ENCODE measurements at regions not wholly inside any gene's neighbourhood (a gene's known extent, or its start where the extent isn't known, plus 50 kb on each side); places are given as distances from the start of the nearest gene placed in this dataset.
A peak's percentile ranks its signal among the peaks of the same experiment; 100 is the strongest.
"Not testable (repeated sequence)": the region's sequence is repeated elsewhere in the genome, so short reads cannot be mapped to it uniquely, and the experiment has no call there.

GRCh38 chr4:110352670-110353442 is 123.1 kb upstream of the ENPEP start:
- no peak for DNase-seq (ENCODE audit: low spot score)
- in situ Hi-C loops (cut with MboI; ENCODE audit: low pct_unique_long_range_greater_than_20kb, low sequenced_read_pairs, unreplicated experiment): no loop called here
- TF ChIP-seq, protein P1, sequence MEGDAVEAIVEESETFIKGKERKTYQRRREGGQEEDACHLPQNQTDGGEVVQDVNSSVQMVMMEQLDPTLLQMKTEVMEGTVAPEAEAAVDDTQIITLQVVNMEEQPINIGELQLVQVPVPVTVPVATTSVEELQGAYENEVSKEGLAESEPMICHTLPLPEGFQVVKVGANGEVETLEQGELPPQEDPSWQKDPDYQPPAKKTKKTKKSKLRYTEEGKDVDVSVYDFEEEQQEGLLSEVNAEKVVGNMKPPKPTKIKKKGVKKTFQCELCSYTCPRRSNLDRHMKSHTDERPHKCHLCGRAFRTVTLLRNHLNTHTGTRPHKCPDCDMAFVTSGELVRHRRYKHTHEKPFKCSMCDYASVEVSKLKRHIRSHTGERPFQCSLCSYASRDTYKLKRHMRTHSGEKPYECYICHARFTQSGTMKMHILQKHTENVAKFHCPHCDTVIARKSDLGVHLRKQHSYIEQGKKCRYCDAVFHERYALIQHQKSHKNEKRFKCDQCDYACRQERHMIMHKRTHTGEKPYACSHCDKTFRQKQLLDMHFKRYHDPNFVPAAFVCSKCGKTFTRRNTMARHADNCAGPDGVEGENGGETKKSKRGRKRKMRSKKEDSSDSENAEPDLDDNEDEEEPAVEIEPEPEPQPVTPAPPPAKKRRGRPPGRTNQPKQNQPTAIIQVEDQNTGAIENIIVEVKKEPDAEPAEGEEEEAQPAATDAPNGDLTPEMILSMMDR (IDR thresholded peaks at IDR 0.05; ENCODE audit: extremely low read depth, insufficient read depth, missing control alignments): no peak

DNA sequence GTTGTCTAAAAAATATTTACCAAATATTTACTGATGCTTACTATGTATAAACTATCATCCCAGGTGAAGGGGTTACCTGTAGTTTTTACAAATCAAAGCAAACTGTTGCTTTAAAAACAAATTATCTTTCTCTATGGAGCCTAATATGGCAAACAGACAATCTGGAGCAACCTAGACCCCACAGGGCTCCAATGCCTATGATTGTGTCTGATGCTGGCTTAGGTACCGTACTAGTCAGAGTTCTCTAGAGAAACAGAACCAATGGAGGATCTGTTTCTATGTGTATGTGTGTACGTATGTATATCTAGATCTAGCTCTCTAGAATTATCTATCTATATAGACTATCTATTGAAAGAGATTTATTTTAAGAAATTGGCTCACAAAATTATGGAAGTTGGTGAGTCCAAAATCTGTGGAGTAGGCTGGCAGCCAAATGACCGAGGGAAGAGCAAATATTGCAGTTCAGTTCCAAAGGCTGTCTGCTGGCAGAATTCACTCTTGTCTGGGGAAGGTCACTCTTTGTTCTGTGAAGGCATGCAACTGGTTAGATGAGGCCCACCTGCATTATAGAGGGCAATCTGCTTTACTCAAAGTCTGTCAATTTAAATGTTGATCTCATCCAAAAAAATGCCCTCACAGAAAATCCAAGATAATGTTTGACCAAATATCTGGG is 127.1 kb upstream of the ENPEP start:
- no peak for DNase-seq (ENCODE audit: low spot score)
- TF ChIP-seq, protein P1 (IDR thresholded peaks at IDR 0.05; ENCODE audit: extremely low read depth, insufficient read depth, missing control alignments): no peak
- in situ Hi-C loops (cut with MboI; ENCODE audit: low pct_unique_long_range_greater_than_20kb, low sequenced_read_pairs, unreplicated experiment): loop anchor here (10.0 to 25.0 kb wide), 2 partner anchors 156 to 337 kb away; no protein-coding TSS in a partner anchor

DNA sequence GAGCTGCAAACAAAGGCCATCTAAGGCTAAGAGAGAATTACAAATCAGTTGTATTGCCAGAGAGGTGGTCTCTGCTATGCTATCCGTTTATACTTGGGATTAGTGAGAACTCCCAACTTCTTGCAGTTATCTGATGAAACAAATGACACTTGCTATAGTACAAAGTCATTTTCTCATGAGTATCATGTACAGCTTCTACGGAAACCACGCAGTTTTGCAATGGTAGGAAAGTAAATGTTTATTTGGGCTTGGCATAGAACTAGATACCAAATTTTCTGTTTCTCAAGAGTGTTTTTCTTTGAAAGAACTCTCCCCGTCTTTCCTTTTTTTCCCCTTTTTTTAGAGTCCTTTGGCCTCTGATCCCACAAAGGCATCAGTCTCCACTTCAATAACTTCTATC is 128.2 kb upstream of the ENPEP start:
- DNase-seq (ENCODE audit: low spot score): no peak
- TF ChIP-seq, protein P1 (IDR thresholded peaks at IDR 0.05; ENCODE audit: extremely low read depth, insufficient read depth, missing control alignments): no peak
- in situ Hi-C loops (cut with MboI; ENCODE audit: low pct_unique_long_range_greater_than_20kb, low sequenced_read_pairs, unreplicated experiment): loop anchor here (10.0 to 25.0 kb wide), 2 partner anchors 157 to 336 kb away; no protein-coding TSS in a partner anchor

DNA sequence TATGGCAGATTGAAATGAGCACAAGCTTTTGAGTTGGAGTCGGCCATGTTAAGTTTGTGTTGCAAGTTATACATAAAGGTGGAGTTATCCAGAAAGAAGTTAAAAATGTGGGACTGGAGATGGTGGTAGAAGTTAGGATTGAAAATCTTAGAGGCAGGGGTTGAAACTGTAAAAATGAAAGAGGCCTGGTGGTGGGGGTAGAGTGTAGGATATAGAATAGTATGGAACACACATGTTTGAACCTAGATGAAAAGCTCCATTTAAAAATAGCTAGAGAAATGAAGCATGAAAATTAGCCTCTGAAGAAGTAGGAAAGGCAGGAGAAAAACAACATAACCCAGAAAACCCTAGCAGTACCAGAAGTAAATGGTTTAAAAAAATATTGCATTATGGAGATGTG is 131.8 kb upstream of the ENPEP start:
- peak; percentile 13 for DNase-seq (ENCODE audit: low spot score)
- in situ Hi-C loops (cut with MboI; ENCODE audit: low pct_unique_long_range_greater_than_20kb, low sequenced_read_pairs, unreplicated experiment): loop anchor here (10.0 to 25.0 kb wide), 2 partner anchors 161 to 332 kb away; no protein-coding TSS in a partner anchor
- TF ChIP-seq, protein P1 (IDR thresholded peaks at IDR 0.05; ENCODE audit: extremely low read depth, insufficient read depth, missing control alignments): peak; percentile 50

DNA sequence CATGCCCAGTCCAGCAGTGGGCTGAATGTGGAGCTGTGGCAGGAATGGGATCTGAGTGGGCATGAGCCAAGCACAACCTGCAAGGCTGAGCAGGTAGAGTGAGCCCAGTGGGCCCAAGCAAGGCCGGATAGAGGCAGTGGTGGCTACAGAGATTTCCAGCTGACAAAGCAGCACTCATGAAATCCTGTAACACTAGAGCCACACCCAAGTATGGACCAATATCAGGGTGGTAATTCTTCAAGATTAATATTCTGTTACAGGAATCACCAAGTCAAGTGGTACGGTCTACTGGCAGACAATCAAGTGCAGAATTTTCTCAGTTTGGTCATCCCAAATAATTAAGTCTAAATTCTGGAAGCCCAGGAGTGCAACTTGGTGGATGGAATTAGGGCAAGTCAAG is 132.4 kb upstream of the ENPEP start:
- TF ChIP-seq, protein P1 (IDR thresholded peaks at IDR 0.05; ENCODE audit: extremely low read depth, insufficient read depth, missing control alignments): no peak
- in situ Hi-C loops (cut with MboI; ENCODE audit: low pct_unique_long_range_greater_than_20kb, low sequenced_read_pairs, unreplicated experiment): loop anchor here (10.0 to 25.0 kb wide), 2 partner anchors 161 to 331 kb away; no protein-coding TSS in a partner anchor
- no peak for DNase-seq (ENCODE audit: low spot score)

DNA sequence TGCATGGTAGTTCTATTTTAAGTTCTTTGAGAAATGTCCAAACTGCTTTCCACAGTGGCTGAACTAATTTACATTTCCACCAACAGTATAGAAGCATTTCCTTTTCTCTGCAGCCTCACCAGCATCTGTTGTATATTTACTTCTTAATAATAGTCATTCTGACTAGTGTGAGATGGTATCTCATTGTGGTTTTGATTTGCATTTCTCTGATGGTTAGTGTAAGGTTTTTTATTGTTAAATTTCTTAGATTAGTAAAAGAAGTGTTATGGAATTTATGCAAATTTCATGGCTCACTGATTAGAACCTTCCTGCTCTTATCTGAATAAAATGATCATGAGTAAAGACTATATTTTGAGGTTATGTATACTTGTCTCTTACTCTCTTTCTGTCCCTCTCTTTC is 134.8 kb upstream of the ENPEP start:
- not testable (repeated sequence) for DNase-seq (ENCODE audit: low spot score)

DNA sequence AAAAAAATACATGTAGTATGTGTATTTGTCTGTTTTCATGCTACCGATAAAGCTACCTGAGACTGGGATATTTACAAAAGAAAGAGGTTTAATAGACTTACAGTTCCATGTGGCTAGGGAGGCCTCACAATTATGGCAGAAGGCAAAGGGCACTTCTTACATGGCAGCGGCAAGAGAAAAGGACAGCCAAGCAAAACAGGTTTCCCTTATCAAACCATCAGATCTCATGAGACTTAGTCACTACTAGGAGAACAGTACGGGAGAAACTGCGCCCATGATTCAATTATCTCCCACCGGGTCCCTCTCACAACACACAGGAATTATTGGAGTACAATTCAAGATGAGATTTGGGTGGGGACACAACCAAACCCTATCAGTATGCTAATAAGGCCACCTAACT is 137.0 kb upstream of the ELOVL6 start:
- in situ Hi-C loops (cut with MboI; ENCODE audit: low pct_unique_long_range_greater_than_20kb, low sequenced_read_pairs, unreplicated experiment): loop anchor here (25.0 kb wide), 1 partner anchor 323 kb away; no protein-coding TSS in a partner anchor
- TF ChIP-seq, protein P1 (IDR thresholded peaks at IDR 0.05; ENCODE audit: extremely low read depth, insufficient read depth, missing control alignments): no peak
- no peak for DNase-seq (ENCODE audit: low spot score)

More for the DNA sequence above, 134.8 kb upstream of the ENPEP start:
- in situ Hi-C loops (cut with MboI; ENCODE audit: low pct_unique_long_range_greater_than_20kb, low sequenced_read_pairs, unreplicated experiment): loop anchor here (10.0 to 25.0 kb wide), 2 partner anchors 164 to 329 kb away; no protein-coding TSS in a partner anchor

All from GM13977 (cell line).